HEK293 (cell line): ENCODE measurements at regions not wholly inside any gene's neighbourhood (a gene's known extent, or its start where the extent isn't known, plus 50 kb on each side); places are given as distances from the start of the nearest gene placed in this dataset.

Experiments used
- ATF2 ChIP-seq: fragments of 450-650 bp; formaldehyde crosslinking; IDR thresholded peaks from 2 replicates; pipeline ENCODE4 v1.5.1; 2016; ENCODE audit warnings: missing biosample characterization, missing genetic modification characterization, low read depth
- REST ChIP-seq: fragments of 450-650 bp; formaldehyde crosslinking; IDR thresholded peaks from 2 replicates; pipeline ENCODE4 v1.5.1; 2016; ENCODE audit warnings: missing biosample characterization, missing genetic modification characterization
- YY1 ChIP-seq: fragments of 450-650 bp; formaldehyde crosslinking; IDR thresholded peaks from 2 replicates; pipeline ENCODE4 v1.5.1; 2018; ENCODE audit warnings: missing biosample characterization, missing genetic modification characterization
- ZNF19 ChIP-seq: fragments of 450-650 bp; formaldehyde crosslinking; IDR thresholded peaks from 2 replicates; pipeline ENCODE4; 2016; ENCODE audit warnings: missing biosample characterization, missing genetic modification characterization, low read depth
- ZNF274 ChIP-seq, 2 experiments: fragments of 200-500 bp in 1 of 2; fragments of 450-650 bp in 1 of 2; sonication (Bioruptor generic) in 1 of 2; formaldehyde crosslinking in 1 of 2; IDR thresholded peaks; 2 replicates each; pipeline versions ENCODE4 v1.5.1 to v1.6.1; 2014 to 2016; ENCODE audit warnings: borderline replicate concordance in 1 of 2, inconsistent platforms in 1 of 2, low read length in 1 of 2, missing biosample characterization in 1 of 2, missing genetic modification characterization in 1 of 2
- ZNF585B ChIP-seq: fragments of 450-650 bp; formaldehyde crosslinking; IDR thresholded peaks from 2 replicates; pipeline ENCODE4 v1.5.1; 2016; ENCODE audit warnings: missing biosample characterization, missing genetic modification characterization
- ZNF670 ChIP-seq: fragments of 450-650 bp; formaldehyde crosslinking; IDR thresholded peaks from 2 replicates; pipeline ENCODE4 v1.5.1; 2016; ENCODE audit warnings: missing biosample characterization, missing genetic modification characterization, low read depth
- TF ChIP-seq, protein P1 (sequence below): fragments of 450-650 bp; formaldehyde crosslinking; IDR thresholded peaks from 2 replicates; pipeline ENCODE4 v1.5.1; 2016; ENCODE audit warnings: missing biosample characterization, missing genetic modification characterization
- TF ChIP-seq, protein P2 (sequence below): sonication (generic); formaldehyde crosslinking; IDR thresholded peaks from 2 replicates; pipeline ENCODE4 v1.8.1; 2022; ENCODE audit warnings: mild to moderate bottlenecking, moderate library complexity, missing genetic modification reagents

DNA sequence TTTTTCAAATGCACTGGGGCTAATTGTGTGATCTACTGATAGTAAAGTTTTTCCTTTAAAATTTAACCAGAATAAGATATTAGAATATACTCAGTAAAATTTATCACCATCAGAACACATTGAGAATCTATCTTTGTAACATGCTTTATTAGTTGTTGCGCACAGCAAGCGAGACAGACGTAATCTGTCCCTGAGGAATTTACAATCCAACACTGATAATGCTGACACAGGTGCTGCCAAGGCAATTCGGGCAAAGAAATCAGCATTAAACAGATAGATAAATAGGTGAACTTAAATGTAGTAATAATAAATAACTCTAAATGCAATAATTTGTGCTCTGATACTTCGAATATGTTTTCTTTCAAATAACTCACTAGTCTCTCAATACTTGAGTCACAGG lies 607.2 kb downstream of the HTR1B start:
- TF ChIP-seq YY1 (tag by site-specific recombination): no peak
- TF ChIP-seq, protein P1, sequence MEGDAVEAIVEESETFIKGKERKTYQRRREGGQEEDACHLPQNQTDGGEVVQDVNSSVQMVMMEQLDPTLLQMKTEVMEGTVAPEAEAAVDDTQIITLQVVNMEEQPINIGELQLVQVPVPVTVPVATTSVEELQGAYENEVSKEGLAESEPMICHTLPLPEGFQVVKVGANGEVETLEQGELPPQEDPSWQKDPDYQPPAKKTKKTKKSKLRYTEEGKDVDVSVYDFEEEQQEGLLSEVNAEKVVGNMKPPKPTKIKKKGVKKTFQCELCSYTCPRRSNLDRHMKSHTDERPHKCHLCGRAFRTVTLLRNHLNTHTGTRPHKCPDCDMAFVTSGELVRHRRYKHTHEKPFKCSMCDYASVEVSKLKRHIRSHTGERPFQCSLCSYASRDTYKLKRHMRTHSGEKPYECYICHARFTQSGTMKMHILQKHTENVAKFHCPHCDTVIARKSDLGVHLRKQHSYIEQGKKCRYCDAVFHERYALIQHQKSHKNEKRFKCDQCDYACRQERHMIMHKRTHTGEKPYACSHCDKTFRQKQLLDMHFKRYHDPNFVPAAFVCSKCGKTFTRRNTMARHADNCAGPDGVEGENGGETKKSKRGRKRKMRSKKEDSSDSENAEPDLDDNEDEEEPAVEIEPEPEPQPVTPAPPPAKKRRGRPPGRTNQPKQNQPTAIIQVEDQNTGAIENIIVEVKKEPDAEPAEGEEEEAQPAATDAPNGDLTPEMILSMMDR (tag by site-specific recombination): no peak
- TF ChIP-seq REST (tag by site-specific recombination): no peak
- no peak for TF ChIP-seq ZNF585B (tag by site-specific recombination)
- no peak for TF ChIP-seq ZNF274 (IDR thresholded peaks at IDR 0.05; ENCODE audit: low read length)
- TF ChIP-seq ZNF274 (tag by site-specific recombination; IDR thresholded peaks at IDR 0.05; ENCODE audit: borderline replicate concordance): no peak
- TF ChIP-seq ZNF19: no peak
- no peak for TF ChIP-seq ZNF670 (tag by site-specific recombination)
- TF ChIP-seq, protein P2, sequence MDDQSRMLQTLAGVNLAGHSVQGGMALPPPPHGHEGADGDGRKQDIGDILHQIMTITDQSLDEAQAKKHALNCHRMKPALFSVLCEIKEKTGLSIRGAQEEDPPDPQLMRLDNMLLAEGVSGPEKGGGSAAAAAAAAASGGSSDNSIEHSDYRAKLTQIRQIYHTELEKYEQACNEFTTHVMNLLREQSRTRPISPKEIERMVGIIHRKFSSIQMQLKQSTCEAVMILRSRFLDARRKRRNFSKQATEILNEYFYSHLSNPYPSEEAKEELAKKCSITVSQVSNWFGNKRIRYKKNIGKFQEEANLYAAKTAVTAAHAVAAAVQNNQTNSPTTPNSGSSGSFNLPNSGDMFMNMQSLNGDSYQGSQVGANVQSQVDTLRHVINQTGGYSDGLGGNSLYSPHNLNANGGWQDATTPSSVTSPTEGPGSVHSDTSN (CRISPR knock-in tag): no peak
- no peak for TF ChIP-seq ATF2 (tag by site-specific recombination)
